Right lobe of liver (tissue), 4 donors: ENCODE measurements at regions not wholly inside any gene's neighbourhood (a gene's known extent, or its start where the extent isn't known, plus 50 kb on each side); places are given as distances from the start of the nearest gene placed in this dataset.

Experiments
- POLR2A ChIP-seq: fragments of 450-650 bp; IDR thresholded peaks from one replicate; pipeline ENCODE4 v1.6.1; 2017; ENCODE audit warnings: antibody characterized with exemption, mild to moderate bottlenecking
- TF ChIP-seq, protein P1 (sequence below), 4 donors: fragments of 200-600 bp in 3 of 4; fragments of 450-650 bp in 1 of 4; IDR thresholded peaks; one replicate each; pipeline versions ENCODE4 v1.5.1 to v1.8.0; 2016 to 2022; ENCODE audit warnings: antibody characterized with exemption in 4 of 4, mild to moderate bottlenecking in 2 of 4
- donor health status: DM: no; HTN: no; CAD: no.
- donor health status: DM: no; HTN: no; CAD: no.
- donor health status: DM: no; HTN: yes; CAD: no.

GRCh38 chr18:78158943-78159342 is 820.7 kb upstream of the SALL3 start:
- TF ChIP-seq, protein P1, sequence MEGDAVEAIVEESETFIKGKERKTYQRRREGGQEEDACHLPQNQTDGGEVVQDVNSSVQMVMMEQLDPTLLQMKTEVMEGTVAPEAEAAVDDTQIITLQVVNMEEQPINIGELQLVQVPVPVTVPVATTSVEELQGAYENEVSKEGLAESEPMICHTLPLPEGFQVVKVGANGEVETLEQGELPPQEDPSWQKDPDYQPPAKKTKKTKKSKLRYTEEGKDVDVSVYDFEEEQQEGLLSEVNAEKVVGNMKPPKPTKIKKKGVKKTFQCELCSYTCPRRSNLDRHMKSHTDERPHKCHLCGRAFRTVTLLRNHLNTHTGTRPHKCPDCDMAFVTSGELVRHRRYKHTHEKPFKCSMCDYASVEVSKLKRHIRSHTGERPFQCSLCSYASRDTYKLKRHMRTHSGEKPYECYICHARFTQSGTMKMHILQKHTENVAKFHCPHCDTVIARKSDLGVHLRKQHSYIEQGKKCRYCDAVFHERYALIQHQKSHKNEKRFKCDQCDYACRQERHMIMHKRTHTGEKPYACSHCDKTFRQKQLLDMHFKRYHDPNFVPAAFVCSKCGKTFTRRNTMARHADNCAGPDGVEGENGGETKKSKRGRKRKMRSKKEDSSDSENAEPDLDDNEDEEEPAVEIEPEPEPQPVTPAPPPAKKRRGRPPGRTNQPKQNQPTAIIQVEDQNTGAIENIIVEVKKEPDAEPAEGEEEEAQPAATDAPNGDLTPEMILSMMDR (IDR thresholded peaks at IDR 0.05): no peak
- no peak for TF ChIP-seq POLR2A
